Body of pancreas (tissue), 4 donors: ENCODE measurements at regions not wholly inside any gene's neighbourhood (a gene's known extent, or its start where the extent isn't known, plus 50 kb on each side); places are given as distances from the start of the nearest gene placed in this dataset.

Experiments used
- ATAC-seq: fragments of 150-250 bp; one replicate; pipeline ENCODE4 v1.9.1; 2016
- DNase-seq, 4 donors: peaks; one replicate each; pipeline ENCODE4 v3.0.0-alpha.2; 2019
- H3K27ac ChIP-seq, 4 donors: fragments of 200-600 bp; sonication (generic); 1 replicate in 3 of 4; 2 replicates in 1 of 4; pipeline versions ENCODE4 v1.5.1 to v1.6.1; 2016 to 2019; ENCODE audit warnings: mild to moderate bottlenecking in 1 of 4, mixed read lengths in 1 of 4, moderate library complexity in 1 of 4
- H3K27me3 ChIP-seq, 2 donors: fragments of 200-600 bp; sonication (generic); one replicate each; pipeline ENCODE4 v1.6.0; 2016; ENCODE audit warnings: mild to moderate bottlenecking in 1 of 2
- H3K36me3 ChIP-seq, 2 donors: fragments of 200-600 bp; sonication (generic); replicated peaks in 1 of 2; 2 replicates each; pipeline ENCODE4 v1.5.1; 2016; ENCODE audit warnings: low read depth in 2 of 2; ENCODE audit not compliant: insufficient read depth in 1 of 2
- H3K4me1 ChIP-seq: fragments of 200-600 bp; sonication (generic); one replicate; pipeline ENCODE4 v1.6.0; 2016
- H3K4me3 ChIP-seq, 2 donors: fragments of 200-600 bp; sonication (generic); 1 replicate in 1 of 2; 2 replicates in 1 of 2; pipeline ENCODE4 v1.5.1; 2016 to 2019
- H3K9me3 ChIP-seq, 3 donors: fragments of 200-600 bp; sonication (generic); 1 replicate in 2 of 3; 2 replicates in 1 of 3; pipeline ENCODE4 v1.5.1; 2016
- CTCF ChIP-seq, 7 experiments: fragments of 450-650 bp in 4 of 7; fragments of 200-600 bp in 3 of 7; sonication (generic) in 3 of 7; IDR thresholded peaks; one replicate each; pipeline ENCODE4 v1.5.1; 2016 to 2019; ENCODE audit warnings: antibody characterized with exemption in 7 of 7
- POLR2A ChIP-seq, 3 donors: fragments of 450-650 bp; IDR thresholded peaks; one replicate each; pipeline ENCODE4 v1.6.1; 2016; ENCODE audit warnings: antibody characterized with exemption in 3 of 3, mild to moderate bottlenecking in 2 of 3
- WGBS, 2 donors: methylation state at CpG; one replicate each; pipeline ENCODE4 v1.1.5; 2017; 5-methylcytosine and 5-hydroxymethylcytosine counted together
- intact Hi-C: fragments of 100-400 bp; cut with DNase I; formaldehyde crosslinking; loops from one replicate; pipeline ENCODE4 v1.15.1; 2023

GRCh38 chr11:95693298-95693697, 96.3 kb downstream of the FAM76B start:
- Histone ChIP-seq H3K4me1 (no peaks in the 10 kb centered on the region), H3K9me3 (no peaks in the 10 kb centered on the region), H3K4me3 (no peak overlapping the region), H3K27ac (no peak overlapping the region), H3K27me3 (no peaks in the 10 kb centered on the region), H3K36me3 (no peaks in the 10 kb centered on the region)
- WGBS, 2 donors, result 0 to 26% methylated on average over 1 of the region's 1 CpG
- DNase-seq (no peak), ATAC-seq (no peak)
- no peak for TF ChIP-seq CTCF (IDR thresholded peaks at IDR 0.05)
- TF ChIP-seq POLR2A (IDR thresholded peaks at IDR 0.05), result no peak
- intact Hi-C loops, result no loop called here

- Histone ChIP-seq H3K4me1 (no peaks in the 10 kb centered on the region), H3K36me3 (no peaks in the 10 kb centered on the region), H3K9me3 (no peaks in the 10 kb centered on the region), H3K4me3 (no peak overlapping the region), H3K27ac (no peak overlapping the region), H3K27me3 (no peaks in the 10 kb centered on the region)
- no peak for TF ChIP-seq POLR2A (IDR thresholded peaks at IDR 0.05)
- TF ChIP-seq CTCF (IDR thresholded peaks at IDR 0.05), result no peak
- no peak for ATAC-seq
- WGBS, 2 donors, result 74 to 91% methylated on average over 3 of the region's 3 CpGs
- no peak for DNase-seq
- intact Hi-C loops, result no loop called here
These were observed 96.9 kb downstream of the FAM76B start for GRCh38 chr11:95692526-95693260.

GRCh38 chr11:95690100-95690499, 99.5 kb downstream of the FAM76B start:
- no peaks in the 10 kb centered on the region for H3K36me3 ChIP-seq
- DNase-seq (no peak), ATAC-seq (no peak)
- TF ChIP-seq CTCF (IDR thresholded peaks at IDR 0.05) (no peak), POLR2A (IDR thresholded peaks at IDR 0.05) (no peak)
- no peaks in the 10 kb centered on the region for H3K9me3 ChIP-seq
- H3K4me1 ChIP-seq, result no peaks in the 10 kb centered on the region
- no peak overlapping the region for H3K4me3 ChIP-seq
- 83 to 84% methylated on average over 3 of the region's 3 CpGs for WGBS, 2 donors
- no peaks in the 10 kb centered on the region for H3K27me3 ChIP-seq
- no peak overlapping the region for H3K27ac ChIP-seq
- intact Hi-C loops, result no loop called here

- WGBS, 2 donors, result 55 to 67% methylated on average over 7 of the region's 7 CpGs
These were observed 100.9 kb downstream of the FAM76B start for GRCh38 chr11:95688501-95689222.

More at GRCh38 chr11:95688501-95689222, 100.9 kb downstream of the FAM76B start:
- TF ChIP-seq POLR2A (IDR thresholded peaks at IDR 0.05) (no peak), CTCF (IDR thresholded peaks at IDR 0.05) (no peak)
- DNase-seq, result no peak
- Histone ChIP-seq H3K27ac (no peak overlapping the region), H3K9me3 (no peaks in the 10 kb centered on the region), H3K4me1 (no peaks in the 10 kb centered on the region), H3K27me3 (no peaks in the 10 kb centered on the region), H3K36me3 (no peaks in the 10 kb centered on the region), H3K4me3 (no peak overlapping the region)
- intact Hi-C loops, result no loop called here
- no peak for ATAC-seq
